Astrocyte (in vitro differentiated cells and primary cell): ENCODE measurements at regions not wholly inside any gene's neighbourhood (a gene's known extent, or its start where the extent isn't known, plus 50 kb on each side); places are given as distances from the start of the nearest gene placed in this dataset.

ENCODE experiments used
- EZH2 ChIP-seq: IDR thresholded peaks from 2 replicates; pipeline ENCODE4 v1.6.1; 2012; ENCODE audit warnings: mild to moderate bottlenecking, low read length, inconsistent platforms; ENCODE audit not compliant: insufficient read depth
- TF ChIP-seq, protein P1 (sequence below): IDR thresholded peaks from 2 replicates; pipeline ENCODE4 v1.5.1; 2011; ENCODE audit warnings: low read depth, mild to moderate bottlenecking, inconsistent platforms, low read length, moderate library complexity; ENCODE audit not compliant: insufficient read depth

GRCh38 chr5:83871533-83872395, 151.1 kb upstream of the HAPLN1 start:
- TF ChIP-seq, protein P1, sequence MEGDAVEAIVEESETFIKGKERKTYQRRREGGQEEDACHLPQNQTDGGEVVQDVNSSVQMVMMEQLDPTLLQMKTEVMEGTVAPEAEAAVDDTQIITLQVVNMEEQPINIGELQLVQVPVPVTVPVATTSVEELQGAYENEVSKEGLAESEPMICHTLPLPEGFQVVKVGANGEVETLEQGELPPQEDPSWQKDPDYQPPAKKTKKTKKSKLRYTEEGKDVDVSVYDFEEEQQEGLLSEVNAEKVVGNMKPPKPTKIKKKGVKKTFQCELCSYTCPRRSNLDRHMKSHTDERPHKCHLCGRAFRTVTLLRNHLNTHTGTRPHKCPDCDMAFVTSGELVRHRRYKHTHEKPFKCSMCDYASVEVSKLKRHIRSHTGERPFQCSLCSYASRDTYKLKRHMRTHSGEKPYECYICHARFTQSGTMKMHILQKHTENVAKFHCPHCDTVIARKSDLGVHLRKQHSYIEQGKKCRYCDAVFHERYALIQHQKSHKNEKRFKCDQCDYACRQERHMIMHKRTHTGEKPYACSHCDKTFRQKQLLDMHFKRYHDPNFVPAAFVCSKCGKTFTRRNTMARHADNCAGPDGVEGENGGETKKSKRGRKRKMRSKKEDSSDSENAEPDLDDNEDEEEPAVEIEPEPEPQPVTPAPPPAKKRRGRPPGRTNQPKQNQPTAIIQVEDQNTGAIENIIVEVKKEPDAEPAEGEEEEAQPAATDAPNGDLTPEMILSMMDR = no peak
- TF ChIP-seq EZH2 = no peak
